ENCODE measurements at regions not wholly inside any gene's neighbourhood (a gene's known extent, or its start where the extent isn't known, plus 50 kb on each side); places are given as distances from the start of the nearest gene placed in this dataset.
"Not testable (repeated sequence)": the region's sequence is repeated elsewhere in the genome, so short reads cannot be mapped to it uniquely, and the experiment has no call there.

DNA sequence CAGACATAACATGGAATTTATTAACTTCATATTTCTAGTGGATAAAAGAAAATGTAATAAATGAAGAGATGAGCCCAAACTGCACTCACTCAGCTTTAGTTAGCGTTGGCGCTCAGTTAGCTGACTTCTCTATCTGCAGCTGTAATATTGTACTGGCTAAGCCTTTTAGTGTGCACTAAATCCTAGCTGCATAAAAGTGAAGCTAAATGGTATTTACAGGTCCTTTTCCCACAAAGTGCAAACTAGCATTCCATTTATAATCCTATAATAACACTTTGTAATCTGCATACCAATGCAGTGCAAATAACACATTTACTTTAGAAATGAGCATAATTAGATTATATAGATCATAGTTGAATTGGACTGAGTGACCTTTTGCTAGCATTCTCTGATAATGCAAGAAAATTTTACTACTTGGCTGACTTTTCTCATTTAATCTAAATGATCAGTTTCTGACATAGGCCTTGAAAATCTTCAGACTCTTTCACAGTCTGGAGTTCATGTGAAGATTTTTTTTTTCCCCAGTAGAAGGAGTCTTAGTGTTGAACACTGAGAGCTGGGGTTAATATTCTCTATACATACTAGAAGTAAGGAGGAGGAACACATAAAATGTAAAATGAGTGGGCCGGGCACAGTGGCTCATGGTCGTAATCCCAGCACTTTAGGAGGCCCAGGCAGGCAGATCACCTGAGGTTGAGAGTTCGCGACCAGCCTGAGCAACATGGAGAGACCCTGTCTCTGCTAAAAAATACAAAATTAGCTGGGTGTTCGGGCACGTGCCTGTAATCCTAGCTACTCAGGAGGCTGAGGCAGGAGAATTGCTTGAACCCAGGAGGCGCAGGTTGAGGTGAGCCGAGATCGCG, 1426.4 kb downstream of the PCDH9 start:
- in situ Hi-C loops (cut with MboI; ENCODE audit: low pct_unique_long_range_greater_than_20kb, low sequenced_read_pairs, unreplicated experiment): no loop called here
- TF ChIP-seq CTCF (IDR thresholded peaks at IDR 0.05; ENCODE audit: extremely low read depth, insufficient read depth, missing control alignments): no peak
- no peak for DNase-seq (ENCODE audit: low spot score)

- in situ Hi-C loops (cut with MboI; ENCODE audit: low pct_unique_long_range_greater_than_20kb, low sequenced_read_pairs, unreplicated experiment): no loop called here
- TF ChIP-seq CTCF (IDR thresholded peaks at IDR 0.05; ENCODE audit: extremely low read depth, insufficient read depth, missing control alignments): no peak
- DNase-seq (ENCODE audit: low spot score): no peak
Measured at GRCh38 chr13:65789815-65790214, 1440.3 kb downstream of the PCDH9 start.

- no peak for DNase-seq (ENCODE audit: low spot score)
- in situ Hi-C loops (cut with MboI; ENCODE audit: low pct_unique_long_range_greater_than_20kb, low sequenced_read_pairs, unreplicated experiment): no loop called here
- no peak for TF ChIP-seq CTCF (IDR thresholded peaks at IDR 0.05; ENCODE audit: extremely low read depth, insufficient read depth, missing control alignments)
Measured at GRCh38 chr13:65787082-65787481, 1443.1 kb downstream of the PCDH9 start.

GRCh38 chr13:65784088-65784816, 1445.9 kb downstream of the PCDH9 start:
- no peak for DNase-seq (ENCODE audit: low spot score)
- TF ChIP-seq CTCF (IDR thresholded peaks at IDR 0.05; ENCODE audit: extremely low read depth, insufficient read depth, missing control alignments): no peak
- in situ Hi-C loops (cut with MboI; ENCODE audit: low pct_unique_long_range_greater_than_20kb, low sequenced_read_pairs, unreplicated experiment): no loop called here

- TF ChIP-seq CTCF (IDR thresholded peaks at IDR 0.05; ENCODE audit: extremely low read depth, insufficient read depth, missing control alignments): no peak
- in situ Hi-C loops (cut with MboI; ENCODE audit: low pct_unique_long_range_greater_than_20kb, low sequenced_read_pairs, unreplicated experiment): no loop called here
- DNase-seq (ENCODE audit: low spot score): no peak
Measured at GRCh38 chr13:65783383-65783782, 1446.8 kb downstream of the PCDH9 start.

DNA sequence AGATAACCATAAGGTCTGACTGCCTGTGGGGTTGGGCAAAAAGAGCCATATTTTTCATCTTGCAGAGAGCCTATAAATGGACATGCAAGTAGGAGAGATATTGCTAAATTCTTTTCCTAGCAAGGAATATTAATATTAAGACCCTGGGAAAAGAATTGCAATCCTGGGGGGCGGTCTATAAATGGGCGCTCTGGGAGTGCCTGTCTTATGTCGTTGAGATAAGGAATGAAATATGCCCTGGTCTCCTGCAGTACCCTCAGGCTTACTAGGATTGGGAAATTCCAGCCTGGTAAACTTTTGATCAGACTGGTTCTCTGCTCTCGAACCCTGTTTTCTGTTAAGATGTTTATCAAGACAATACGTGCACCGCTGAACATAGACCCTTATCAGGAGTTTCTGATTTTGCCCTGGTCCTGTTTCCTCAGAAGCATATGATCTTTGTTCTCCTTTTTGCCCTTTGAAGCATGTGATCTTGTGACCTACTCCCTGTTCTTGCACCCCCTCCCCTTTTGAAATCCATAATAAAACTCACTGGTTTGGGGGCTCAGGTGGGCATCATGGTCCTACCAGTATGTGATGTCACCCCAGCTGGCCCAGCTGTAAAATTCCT, 1458.3 kb downstream of the PCDH9 start:
- DNase-seq (ENCODE audit: low spot score); in situ Hi-C loops (cut with MboI; ENCODE audit: low pct_unique_long_range_greater_than_20kb, low sequenced_read_pairs, unreplicated experiment): not testable (repeated sequence)

GRCh38 chr13:65768545-65768944, 1461.6 kb downstream of the PCDH9 start:
- in situ Hi-C loops (cut with MboI; ENCODE audit: low pct_unique_long_range_greater_than_20kb, low sequenced_read_pairs, unreplicated experiment): no loop called here
- no peak for DNase-seq (ENCODE audit: low spot score)

More at GRCh38 chr13:65768545-65768944, 1461.6 kb downstream of the PCDH9 start:
- TF ChIP-seq CTCF (IDR thresholded peaks at IDR 0.05; ENCODE audit: extremely low read depth, insufficient read depth, missing control alignments): no peak

Data from GM13977 (cell line).